Panc1 (cell line): ENCODE measurements at regions not wholly inside any gene's neighbourhood (a gene's known extent, or its start where the extent isn't known, plus 50 kb on each side); places are given as distances from the start of the nearest gene placed in this dataset.

ENCODE experiments used
- CTCF ChIP-seq: fragments of 450-650 bp; IDR thresholded peaks from 2 replicates; pipeline ENCODE4 v1.5.1; 2017; ENCODE audit warnings: mild to moderate bottlenecking
- POLR2AphosphoS5 ChIP-seq: IDR thresholded peaks from 2 replicates; pipeline ENCODE4 v1.6.1; 2012; ENCODE audit warnings: mild to moderate bottlenecking, low read depth, low read length, moderate library complexity
- SIN3A ChIP-seq: IDR thresholded peaks from 2 replicates; pipeline ENCODE4 v1.6.1; 2012; ENCODE audit warnings: low read depth, mild to moderate bottlenecking, low read length, moderate library complexity, borderline replicate concordance; ENCODE audit not compliant: insufficient read depth
- TCF7L2 ChIP-seq: IDR thresholded peaks from 2 replicates; pipeline ENCODE4 v1.6.1; 2011; ENCODE audit warnings: mild to moderate bottlenecking, low read depth, low read length, inconsistent platforms

GRCh38 chr13:72427757-72428528 lies 299.5 kb downstream of the MZT1 start:
- TF ChIP-seq CTCF (no peak), POLR2AphosphoS5 (no peak), TCF7L2 (no peak), SIN3A (no peak)
